ENCODE measurements at regions not wholly inside any gene's neighbourhood (a gene's known extent, or its start where the extent isn't known, plus 50 kb on each side); places are given as distances from the start of the nearest gene placed in this dataset.

GRCh38 chr11:81165164-81165563, 1568.5 kb downstream of the FAM181B start:
- Histone ChIP-seq H3K27me3 (ENCODE audit: control insufficient read depth, low read length) (no peaks in the 10 kb centered on the region), H3K4me1 (ENCODE audit: control insufficient read depth, low read length) (no peaks in the 10 kb centered on the region), H3K36me3 (ENCODE audit: control insufficient read depth, low read length) (no peaks in the 10 kb centered on the region)

GRCh38 chr11:81159900-81160299, 1573.8 kb downstream of the FAM181B start:
- H3K27me3 ChIP-seq (ENCODE audit: control insufficient read depth, low read length): no peaks in the 10 kb centered on the region
- no peaks in the 10 kb centered on the region for H3F3A ChIP-seq (ENCODE audit: control insufficient read depth, insufficient read depth)
- H3K4me3 ChIP-seq (ENCODE audit: low read length): no peak overlapping the region
- H3K9me3 ChIP-seq (ENCODE audit: control insufficient read depth, insufficient read depth, low read length): no peaks in the 10 kb centered on the region
- no peaks in the 10 kb centered on the region for H3K79me2 ChIP-seq (ENCODE audit: control insufficient read depth, low read length)
- H3K27ac ChIP-seq (ENCODE audit: low read depth, low read length): no peak overlapping the region
- TF ChIP-seq CTCF (IDR thresholded peaks at IDR 0.05; ENCODE audit: low read depth, low read length, poor library complexity, severe bottlenecking) (no peak), EZH2phosphoT487 (IDR thresholded peaks at IDR 0.05; ENCODE audit: borderline replicate concordance, low read length) (no peak)
- H3K9me2 ChIP-seq (replicated peaks; ENCODE audit: control insufficient read depth, low read length): no peaks in the 10 kb centered on the region
- no peaks in the 10 kb centered on the region for H3K4me1 ChIP-seq (ENCODE audit: control insufficient read depth, low read length)
- no peaks in the 10 kb centered on the region for H3K36me3 ChIP-seq (ENCODE audit: control insufficient read depth, low read length)
- no peak overlapping the region for H3K4me2 ChIP-seq (ENCODE audit: low read length)
- H4K20me1 ChIP-seq (ENCODE audit: control insufficient read depth, insufficient read depth, low read depth, low read length): no peaks in the 10 kb centered on the region

More at GRCh38 chr11:81165164-81165563, 1568.5 kb downstream of the FAM181B start:
- no peak for TF ChIP-seq EZH2phosphoT487 (IDR thresholded peaks at IDR 0.05; ENCODE audit: borderline replicate concordance, low read length)
- no peak for TF ChIP-seq CTCF (IDR thresholded peaks at IDR 0.05; ENCODE audit: low read depth, low read length, poor library complexity, severe bottlenecking)
- Histone ChIP-seq H4K20me1 (ENCODE audit: control insufficient read depth, insufficient read depth, low read depth, low read length) (no peaks in the 10 kb centered on the region), H3K9me2 (replicated peaks; ENCODE audit: control insufficient read depth, low read length) (no peaks in the 10 kb centered on the region), H3F3A (ENCODE audit: control insufficient read depth, insufficient read depth) (no peaks in the 10 kb centered on the region), H3K4me2 (ENCODE audit: low read length) (no peak overlapping the region), H3K9me3 (ENCODE audit: control insufficient read depth, insufficient read depth, low read length) (no peaks in the 10 kb centered on the region), H3K27ac (ENCODE audit: low read depth, low read length) (no peak overlapping the region), H3K4me3 (ENCODE audit: low read length) (no peak overlapping the region), H3K79me2 (ENCODE audit: control insufficient read depth, low read length) (no peaks in the 10 kb centered on the region)

- H3K9me2 ChIP-seq (replicated peaks; ENCODE audit: control insufficient read depth, low read length): no peaks in the 10 kb centered on the region
- H3F3A ChIP-seq (ENCODE audit: control insufficient read depth, insufficient read depth): no peaks in the 10 kb centered on the region
- TF ChIP-seq CTCF (IDR thresholded peaks at IDR 0.05; ENCODE audit: low read depth, low read length, poor library complexity, severe bottlenecking): no peak
- no peak for TF ChIP-seq EZH2phosphoT487 (IDR thresholded peaks at IDR 0.05; ENCODE audit: borderline replicate concordance, low read length)
- no peak overlapping the region for H3K4me3 ChIP-seq (ENCODE audit: low read length)
- no peaks in the 10 kb centered on the region for H3K79me2 ChIP-seq (ENCODE audit: control insufficient read depth, low read length)
- no peak overlapping the region for H3K4me2 ChIP-seq (ENCODE audit: low read length)
- H3K36me3 ChIP-seq (ENCODE audit: control insufficient read depth, low read length): no peaks in the 10 kb centered on the region
- no peaks in the 10 kb centered on the region for H3K9me3 ChIP-seq (ENCODE audit: control insufficient read depth, insufficient read depth, low read length)
- no peaks in the 10 kb centered on the region for H4K20me1 ChIP-seq (ENCODE audit: control insufficient read depth, insufficient read depth, low read depth, low read length)
- H3K4me1 ChIP-seq (ENCODE audit: control insufficient read depth, low read length): no peaks in the 10 kb centered on the region
- H3K27me3 ChIP-seq (ENCODE audit: control insufficient read depth, low read length): no peaks in the 10 kb centered on the region
- H3K27ac ChIP-seq (ENCODE audit: low read depth, low read length): no peak overlapping the region
These were observed 1598.1 kb downstream of the FAM181B start for GRCh38 chr11:81135570-81135969.

- no peak overlapping the region for H3K4me2 ChIP-seq (ENCODE audit: low read length)
- H3K4me1 ChIP-seq (ENCODE audit: control insufficient read depth, low read length): no peaks in the 10 kb centered on the region
- TF ChIP-seq CTCF (IDR thresholded peaks at IDR 0.05; ENCODE audit: low read depth, low read length, poor library complexity, severe bottlenecking): no peak
- TF ChIP-seq EZH2phosphoT487 (IDR thresholded peaks at IDR 0.05; ENCODE audit: borderline replicate concordance, low read length): no peak
- H3K9me2 ChIP-seq (replicated peaks; ENCODE audit: control insufficient read depth, low read length): no peaks in the 10 kb centered on the region
- no peaks in the 10 kb centered on the region for H3K79me2 ChIP-seq (ENCODE audit: control insufficient read depth, low read length)
- H3K4me3 ChIP-seq (ENCODE audit: low read length): no peak overlapping the region
- no peaks in the 10 kb centered on the region for H3K9me3 ChIP-seq (ENCODE audit: control insufficient read depth, insufficient read depth, low read length)
- H3K36me3 ChIP-seq (ENCODE audit: control insufficient read depth, low read length): no peaks in the 10 kb centered on the region
- no peaks in the 10 kb centered on the region for H4K20me1 ChIP-seq (ENCODE audit: control insufficient read depth, insufficient read depth, low read depth, low read length)
- no peaks in the 10 kb centered on the region for H3K27me3 ChIP-seq (ENCODE audit: control insufficient read depth, low read length)
- H3K27ac ChIP-seq (ENCODE audit: low read depth, low read length): no peak overlapping the region
- no peaks in the 10 kb centered on the region for H3F3A ChIP-seq (ENCODE audit: control insufficient read depth, insufficient read depth)
These were observed 1604.0 kb downstream of the FAM181B start for GRCh38 chr11:81129618-81130017.
